Fibroblast of skin of scalp (primary cell): ENCODE measurements at regions not wholly inside any gene's neighbourhood (a gene's known extent, or its start where the extent isn't known, plus 50 kb on each side); places are given as distances from the start of the nearest gene placed in this dataset.

Experiments used
- DNase-seq: peaks from one replicate; pipeline ENCODE4 v3.0.0-alpha.2; 2013

- no peak for DNase-seq
Measured at GRCh38 chr11:37595845-37596244, 997.8 kb upstream of the RAG2 start.

GRCh38 chr11:37574361-37574760, 976.3 kb upstream of the RAG2 start:
- DNase-seq: no peak

- DNase-seq: no peak
Measured at GRCh38 chr11:37572491-37573171, 974.6 kb upstream of the RAG2 start.

GRCh38 chr11:37571246-37571645, 973.2 kb upstream of the RAG2 start:
- no peak for DNase-seq

- no peak for DNase-seq
Measured at GRCh38 chr11:37560991-37561390, 963.0 kb upstream of the RAG2 start.

- no peak for DNase-seq
Measured at GRCh38 chr11:37560346-37560745, 962.3 kb upstream of the RAG2 start.

GRCh38 chr11:37558619-37559210, 960.7 kb upstream of the RAG2 start:
- DNase-seq: no peak

GRCh38 chr11:37557990-37558389, 960.0 kb upstream of the RAG2 start:
- DNase-seq: no peak

GRCh38 chr11:37552284-37552683, 954.2 kb upstream of the RAG2 start:
- no peak for DNase-seq

- DNase-seq: no peak
Measured at GRCh38 chr11:37544491-37544890, 946.5 kb upstream of the RAG2 start.

GRCh38 chr11:37533830-37534229, 935.8 kb upstream of the RAG2 start:
- DNase-seq: no peak

- no peak for DNase-seq
Measured at GRCh38 chr11:37533087-37533486, 935.1 kb upstream of the RAG2 start.

GRCh38 chr11:37532271-37532670, 934.2 kb upstream of the RAG2 start:
- DNase-seq: no peak

- no peak for DNase-seq
Measured at GRCh38 chr11:37527545-37527944, 929.5 kb upstream of the RAG2 start.

GRCh38 chr11:37525336-37525735, 927.3 kb upstream of the RAG2 start:
- DNase-seq: peak; percentile 10

- DNase-seq: no peak
Measured at GRCh38 chr11:37519781-37520180, 921.7 kb upstream of the RAG2 start.

- peak; percentile 29 for DNase-seq
Measured at GRCh38 chr11:37512156-37512780, 914.2 kb upstream of the RAG2 start.

- peak; percentile 63 for DNase-seq
Measured at GRCh38 chr11:37511425-37511933, 913.4 kb upstream of the RAG2 start.

- no peak for DNase-seq
Measured at GRCh38 chr11:37509506-37509905, 911.5 kb upstream of the RAG2 start.

GRCh38 chr11:37506531-37506930, 908.5 kb upstream of the RAG2 start:
- no peak for DNase-seq

GRCh38 chr11:37505406-37505805, 907.4 kb upstream of the RAG2 start:
- DNase-seq: no peak

GRCh38 chr11:37504921-37505320, 906.9 kb upstream of the RAG2 start:
- DNase-seq: peak; percentile 90

GRCh38 chr11:37504060-37504611, 906.1 kb upstream of the RAG2 start:
- DNase-seq: peak; percentile 72
